ENCODE measurements at regions not wholly inside any gene's neighbourhood (a gene's known extent, or its start where the extent isn't known, plus 50 kb on each side); places are given as distances from the start of the nearest gene placed in this dataset.

DNA sequence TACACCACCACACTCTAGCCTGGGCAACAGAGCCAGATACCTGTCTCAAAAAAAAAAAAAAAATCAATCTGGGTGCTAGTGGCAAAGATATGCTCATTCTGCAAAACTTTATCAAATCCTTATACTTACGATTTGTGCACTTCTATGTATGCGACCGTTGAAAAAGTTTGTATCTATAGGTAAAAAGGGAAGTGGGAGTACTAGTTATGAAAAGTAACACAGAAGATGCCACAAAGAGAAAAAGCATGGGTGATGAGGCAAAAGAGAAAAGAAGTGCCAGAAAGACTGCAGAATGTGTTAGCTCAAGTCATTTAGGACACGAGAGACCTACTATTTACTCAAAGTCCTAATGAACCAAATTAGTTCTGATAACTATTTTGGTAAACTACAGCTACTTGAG is 407.8 kb downstream of the SHQ1 start (continued):
- no peak for TF ChIP-seq EP300 (IDR thresholded peaks at IDR 0.05; ENCODE audit: borderline replicate concordance in 1 of 2, low read depth in 2 of 2, low read length in 2 of 2)
- TF ChIP-seq ATF2 (IDR thresholded peaks at IDR 0.05; ENCODE audit: low read length): no peak
- no peak for TF ChIP-seq RXRA (IDR thresholded peaks at IDR 0.05; ENCODE audit: insufficient read depth, low read depth, low read length)

All from H1 (cell line).